Motor neuron (in vitro differentiated cells): ENCODE measurements at regions not wholly inside any gene's neighbourhood (a gene's known extent, or its start where the extent isn't known, plus 50 kb on each side); places are given as distances from the start of the nearest gene placed in this dataset.

Source experiments
- ATAC-seq, 8 experiments: fragments of 200-7000 bp; cut with Tn5 transposase; replicated peaks in 6 of 8; 2 replicates each; pipeline ENCODE4 v1.8.0; 2021; ENCODE audit warnings: mild to moderate bottlenecking in 8 of 8, moderate library complexity in 8 of 8
- H3K27ac ChIP-seq, 2 donors: fragments of 250-450 bp; sonication (Bioruptor Pico); 2 replicates each; pipeline ENCODE4 v1.9.0; 2021; ENCODE audit warnings: antibody characterized with exemption in 2 of 2, mild to moderate bottlenecking in 2 of 2, moderate library complexity in 1 of 2
- H3K4me1 ChIP-seq, 2 donors: fragments of 250-450 bp; sonication (Bioruptor Pico); replicated peaks in 1 of 2; 2 replicates each; pipeline ENCODE4 v1.6.1; 2021; ENCODE audit warnings: antibody characterized with exemption in 2 of 2, mild to moderate bottlenecking in 2 of 2, moderate library complexity in 1 of 2
- H3K4me3 ChIP-seq, 5 donors: fragments of 250-450 bp; sonication (Bioruptor Pico); 2 replicates each; pipeline ENCODE4 v1.9.0; 2021; ENCODE audit warnings: antibody characterized with exemption in 5 of 5, mild to moderate bottlenecking in 5 of 5, moderate library complexity in 4 of 5
- WGBS, 10 experiments: fragments of 450-650 bp; shearing (Covaris generic); methylation state at CpG; one replicate each; pipeline ENCODE4 v1.0.0; 2022; 5-methylcytosine and 5-hydroxymethylcytosine counted together
- in situ Hi-C, 9 experiments: fragments of 400-800 bp; cut with MboI; loops; one replicate each; pipeline ENCODE4 v1.15.0; 2021; ENCODE audit warnings: low sequenced_read_pairs in 9 of 9, low pct_unique_long_range_greater_than_20kb in 2 of 9; ENCODE audit not compliant: unreplicated experiment in 9 of 9

DNA sequence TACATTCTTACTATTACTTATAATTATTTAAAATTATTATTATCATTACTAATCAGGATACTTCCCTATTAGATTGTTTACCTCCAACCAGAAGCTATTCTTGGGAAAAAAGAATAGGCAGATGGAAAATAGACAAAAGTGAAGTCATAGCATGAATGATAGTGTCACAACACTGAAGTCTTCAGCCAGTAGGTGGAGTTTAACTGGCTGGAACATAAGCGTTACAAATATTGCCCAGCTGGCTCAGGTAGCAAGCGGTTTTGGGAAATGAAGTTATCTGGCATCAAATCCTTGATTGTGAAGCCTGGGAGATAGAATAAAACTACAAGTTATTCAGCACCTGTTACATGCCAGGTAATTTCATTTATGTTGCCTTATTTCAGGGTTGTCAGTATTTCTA, 762.9 kb downstream of the C12orf50 start:
- WGBS, 10 experiments: 0 to 100% (median 71%) methylated on average over 1 to 2 of the region's 2 CpGs; no CpG with 5 or more reads in 1 of the 10 experiments
- H3K4me1 ChIP-seq: no peaks in the 10 kb centered on the region
- in situ Hi-C loops: no loop called here
- no peak overlapping the region for H3K4me3 ChIP-seq
- ATAC-seq: no peak
- H3K27ac ChIP-seq: no peak overlapping the region

- ATAC-seq: no peak
- no peak overlapping the region for H3K27ac ChIP-seq
- H3K4me1 ChIP-seq: peaks cover 0 to 4% of the 10 kb centered on the region in 2 donors
- H3K4me3 ChIP-seq: no peak overlapping the region
- in situ Hi-C loops: no loop called here
These were observed 769.8 kb downstream of the C12orf50 start for GRCh38 chr12:87259391-87259790.

DNA sequence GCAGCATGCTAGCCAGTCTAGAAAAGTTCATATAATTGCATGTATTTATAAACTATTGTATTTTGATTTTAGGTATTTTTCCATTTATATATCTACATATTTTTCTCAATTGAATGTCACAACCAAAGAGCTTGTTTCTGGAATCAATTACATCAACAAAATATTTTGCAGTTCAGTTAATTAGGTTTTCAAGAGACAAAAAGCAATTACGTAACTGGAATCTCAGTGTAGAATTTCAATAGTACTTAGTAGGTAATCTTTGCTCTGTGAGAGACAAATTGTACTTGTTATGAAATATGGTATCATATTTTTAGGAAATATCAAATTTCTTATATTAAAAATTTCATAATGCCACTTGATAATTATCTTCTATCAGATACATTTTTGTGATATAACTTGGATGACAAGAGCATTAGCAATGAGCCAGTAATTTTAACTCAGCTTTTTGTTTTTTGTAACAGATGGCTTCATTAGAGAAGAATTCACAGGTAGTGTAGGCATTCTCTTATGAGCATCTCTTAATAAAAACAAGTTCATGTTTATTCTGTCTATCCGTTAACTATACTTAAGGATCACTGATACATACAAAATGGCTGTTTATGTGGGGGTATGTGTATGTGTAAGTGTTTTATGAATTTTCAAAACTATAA, 774.7 kb downstream of the C12orf50 start:
- in situ Hi-C loops: no loop called here
- Histone ChIP-seq H3K27ac (no peak overlapping the region), H3K4me3 (no peak overlapping the region), H3K4me1 (no peaks in the 10 kb centered on the region)
- ATAC-seq: no peak
- WGBS, 10 experiments: 0 to 100% (median 81%) methylated on average over 1 to 2 of the region's 2 CpGs

DNA sequence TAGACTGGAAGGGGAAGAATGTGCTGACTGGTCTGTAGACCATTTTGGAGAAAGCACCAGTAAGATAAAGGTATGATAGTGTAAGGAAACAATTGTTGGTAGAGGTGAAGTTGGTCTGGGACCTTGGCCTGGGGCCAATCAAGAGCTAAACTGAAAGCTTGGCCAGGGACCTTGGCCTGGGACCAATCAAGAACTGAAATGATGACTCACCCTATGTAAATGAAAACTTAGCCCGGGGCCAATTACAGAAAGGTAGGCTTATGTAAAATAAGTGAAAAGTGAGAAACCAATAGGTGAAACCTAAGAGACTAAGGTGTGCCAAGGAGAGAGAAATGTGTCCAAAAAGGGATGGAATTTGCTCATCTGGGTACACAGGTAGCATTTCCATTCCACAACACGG, 776.0 kb downstream of the C12orf50 start:
- WGBS, 10 experiments: 0 to 100% (median 92%) methylated on average over 1 to 2 of the region's 2 CpGs; no CpG with 5 or more reads in 1 of the 10 experiments
- no peak overlapping the region for H3K4me3 ChIP-seq
- ATAC-seq: no peak
- no peak overlapping the region for H3K27ac ChIP-seq
- in situ Hi-C loops: no loop called here
- H3K4me1 ChIP-seq: peaks cover 0 to 3% of the 10 kb centered on the region in 2 donors

- in situ Hi-C loops: no loop called here
- no peak for ATAC-seq
- H3K4me3 ChIP-seq: no peak overlapping the region
- WGBS, 10 experiments: 0 to 100% (median 79%) methylated on average over 1 of the region's 1 CpG
- no peak overlapping the region for H3K27ac ChIP-seq
- H3K4me1 ChIP-seq: peaks cover 0 to 21% of the 10 kb centered on the region in 2 donors
These were observed 782.5 kb downstream of the C12orf50 start for GRCh38 chr12:87246726-87247125.

GRCh38 chr12:87238466-87238865, 790.7 kb downstream of the C12orf50 start:
- WGBS, 10 experiments: 0 to 100% (median 88%) methylated on average over 1 of the region's 1 CpG; no CpG with 5 or more reads in 3 of the 10 experiments
- H3K27ac ChIP-seq: no peak overlapping the region
- H3K4me1 ChIP-seq: no peaks in the 10 kb centered on the region
- H3K4me3 ChIP-seq: no peak overlapping the region
- in situ Hi-C loops: no loop called here
- no peak for ATAC-seq

DNA sequence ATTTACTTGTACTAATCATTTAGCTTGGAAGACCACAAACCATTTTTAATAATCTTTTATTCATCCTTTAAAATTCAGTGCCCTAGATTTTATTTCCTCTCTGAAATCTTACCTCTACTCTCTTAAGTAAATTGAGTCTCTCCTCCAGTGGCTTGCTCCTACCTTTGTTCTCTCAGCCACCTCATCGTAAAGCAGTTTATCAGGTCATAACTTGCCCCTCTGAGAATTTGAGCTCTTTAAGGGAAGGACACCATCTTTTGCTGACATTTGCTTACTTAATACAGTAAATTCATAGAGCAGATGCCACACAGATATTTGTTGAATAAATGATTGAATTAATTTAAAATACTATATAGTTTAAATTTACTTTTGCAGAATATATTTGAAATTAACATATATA, 794.3 kb downstream of the C12orf50 start:
- H3K27ac ChIP-seq: no peak overlapping the region
- 0 to 100% (median 100%) methylated on average over 1 of the region's 1 CpG; no CpG with 5 or more reads in 2 of the 10 experiments for WGBS, 10 experiments
- H3K4me3 ChIP-seq: no peak overlapping the region
- ATAC-seq: no peak
- in situ Hi-C loops: no loop called here
- no peaks in the 10 kb centered on the region for H3K4me1 ChIP-seq

- Histone ChIP-seq H3K27ac (no peak overlapping the region), H3K4me1 (no peaks in the 10 kb centered on the region), H3K4me3 (no peak overlapping the region)
- WGBS, 10 experiments: 0 to 100% (median 86%) methylated on average over 1 of the region's 1 CpG; no CpG with 5 or more reads in 3 of the 10 experiments
- in situ Hi-C loops: no loop called here
- no peak for ATAC-seq
These were observed 795.5 kb downstream of the C12orf50 start for GRCh38 chr12:87233671-87234070.

- WGBS, 10 experiments: 0 to 83% (median 33%) methylated on average over 1 of the region's 1 CpG; no CpG with 5 or more reads in 2 of the 10 experiments
- no peak overlapping the region for H3K27ac ChIP-seq
- in situ Hi-C loops: no loop called here
- H3K4me3 ChIP-seq: no peak overlapping the region
- ATAC-seq: no peak
- H3K4me1 ChIP-seq: no peaks in the 10 kb centered on the region
These were observed 797.4 kb downstream of the C12orf50 start for GRCh38 chr12:87231818-87232217.

GRCh38 chr12:87230441-87230840, 798.8 kb downstream of the C12orf50 start:
- WGBS, 10 experiments: 0 to 100% (median 83%) methylated on average over 1 to 2 of the region's 2 CpGs
- no peaks in the 10 kb centered on the region for H3K4me1 ChIP-seq
- ATAC-seq: no peak
- in situ Hi-C loops: no loop called here
- H3K4me3 ChIP-seq: no peak overlapping the region
- no peak overlapping the region for H3K27ac ChIP-seq

GRCh38 chr12:87227162-87227561, 802.0 kb downstream of the C12orf50 start:
- ATAC-seq: no peak
- Histone ChIP-seq H3K27ac (no peak overlapping the region), H3K4me1 (no peaks in the 10 kb centered on the region), H3K4me3 (no peak overlapping the region)
- in situ Hi-C loops: no loop called here
- WGBS, 10 experiments: 0 to 92% (median 81%) methylated on average over 2 to 3 of the region's 3 CpGs

DNA sequence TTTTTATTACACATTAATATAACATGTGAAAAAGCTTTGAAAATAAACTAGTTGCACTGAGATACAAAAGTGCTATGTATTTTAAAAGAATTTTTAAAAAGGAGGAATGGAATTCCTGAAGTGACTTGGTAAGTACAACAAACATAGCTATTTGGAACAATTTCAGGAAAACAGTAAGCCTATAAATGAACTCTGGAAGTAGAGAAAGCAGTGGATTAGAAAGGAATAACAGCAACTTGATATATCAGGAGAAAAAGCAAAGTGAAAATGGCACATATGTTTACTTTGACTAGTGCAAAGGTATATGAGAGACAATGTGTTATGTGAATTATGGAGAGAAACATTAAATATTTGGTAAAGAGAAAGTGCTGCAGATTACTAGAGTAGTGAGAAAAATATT, 811.7 kb downstream of the C12orf50 start:
- in situ Hi-C loops: no loop called here
- no peak for ATAC-seq
- no peak overlapping the region for H3K4me3 ChIP-seq
- H3K27ac ChIP-seq: no peak overlapping the region
- H3K4me1 ChIP-seq: no peaks in the 10 kb centered on the region

DNA sequence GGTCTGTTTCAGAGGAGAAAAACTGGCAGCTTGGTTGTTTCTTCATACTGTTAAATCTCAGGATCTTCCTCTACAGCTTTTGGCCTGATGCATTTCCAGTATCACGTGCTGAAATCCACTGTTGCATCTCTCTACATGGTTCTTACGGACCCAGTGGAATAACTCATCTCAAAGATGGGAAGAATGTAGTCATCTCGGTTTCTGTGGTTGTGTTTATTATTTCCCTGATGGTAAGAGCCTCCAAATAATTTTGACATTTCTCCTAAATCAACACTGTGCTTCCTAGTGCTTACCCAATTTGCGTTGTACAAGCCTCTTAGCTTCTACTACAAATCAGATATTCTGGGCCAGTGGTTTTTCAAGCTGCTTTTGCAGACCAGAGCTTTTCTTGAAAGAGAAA, 812.8 kb downstream of the C12orf50 start:
- no peak for ATAC-seq
- in situ Hi-C loops: no loop called here

GRCh38 chr12:87202189-87202588, 827.0 kb downstream of the C12orf50 start:
- 0 to 100% (median 86%) methylated on average over 1 to 2 of the region's 2 CpGs; no CpG with 5 or more reads in 5 of the 10 experiments for WGBS, 10 experiments
- peak in 1 of 8 experiments; percentile 22 for ATAC-seq
- H3K4me1 ChIP-seq: no peaks in the 10 kb centered on the region
- no peak overlapping the region for H3K4me3 ChIP-seq
- in situ Hi-C loops: no loop called here
- H3K27ac ChIP-seq: no peak overlapping the region

More for the DNA sequence above, 812.8 kb downstream of the C12orf50 start:
- H3K27ac ChIP-seq: no peak overlapping the region
- no peaks in the 10 kb centered on the region for H3K4me1 ChIP-seq
- H3K4me3 ChIP-seq: no peak overlapping the region
- 0 to 100% (median 78%) methylated on average over 2 to 4 of the region's 4 CpGs; no CpG with 5 or more reads in 1 of the 10 experiments for WGBS, 10 experiments
